Globus pallidus (tissue), 1 donor: ENCODE measurements at regions not wholly inside any gene's neighbourhood (a gene's known extent, or its start where the extent isn't known, plus 50 kb on each side); places are given as distances from the start of the nearest gene placed in this dataset.

Experiments
- DNase-seq: peaks from one replicate; pipeline ENCODE4 v3.0.0-alpha.2; 2015; ENCODE audit warnings: low spot score

DNA sequence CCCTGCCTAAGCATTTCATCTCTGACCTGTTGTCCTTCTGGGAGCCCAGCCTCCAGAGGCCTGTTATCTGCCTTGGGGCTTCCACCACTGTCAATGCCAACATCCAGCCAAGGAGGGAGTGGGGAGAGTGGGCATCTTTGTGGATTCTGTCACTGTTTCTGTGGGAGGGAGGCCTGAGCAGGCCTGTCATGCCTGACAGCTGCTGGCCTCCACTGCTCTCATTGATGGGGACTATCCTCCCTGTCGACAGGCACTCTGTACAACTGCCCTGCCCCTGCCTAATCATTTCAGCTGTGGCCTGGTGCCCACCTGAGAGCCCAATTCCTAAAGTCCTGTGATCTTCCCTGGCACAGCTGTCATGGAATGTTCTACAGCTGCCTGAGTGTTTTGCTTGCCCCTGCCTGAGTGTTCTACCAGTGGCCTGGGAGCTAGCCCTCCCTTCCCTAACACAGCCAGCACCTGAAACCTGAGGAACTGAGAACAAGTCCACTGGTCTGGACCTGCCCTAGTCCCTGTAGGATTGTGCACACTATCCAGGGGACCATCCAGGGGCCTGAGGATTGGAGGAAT, 145.3 kb downstream of the FAM83B start:
- DNase-seq, result no peak

DNA sequence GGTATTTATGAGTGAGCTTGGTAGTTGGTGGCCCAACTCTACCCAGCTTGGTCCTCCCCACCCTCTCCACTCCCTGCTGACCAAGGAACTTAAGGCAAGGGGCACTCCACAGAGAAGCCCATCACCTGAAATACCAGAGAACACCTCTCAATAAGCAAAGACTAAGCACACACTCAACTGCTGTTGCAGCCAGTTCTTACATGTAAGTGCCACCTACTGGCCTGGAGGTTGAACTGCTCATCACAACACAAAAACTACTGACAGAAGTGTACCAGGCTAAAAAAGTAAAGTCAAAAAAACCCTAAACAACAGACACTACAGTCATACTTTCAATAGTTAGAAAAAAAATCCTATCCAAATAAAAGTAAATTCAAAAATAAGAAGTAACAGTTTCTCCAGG, 146.2 kb downstream of the FAM83B start:
- no peak for DNase-seq

DNA sequence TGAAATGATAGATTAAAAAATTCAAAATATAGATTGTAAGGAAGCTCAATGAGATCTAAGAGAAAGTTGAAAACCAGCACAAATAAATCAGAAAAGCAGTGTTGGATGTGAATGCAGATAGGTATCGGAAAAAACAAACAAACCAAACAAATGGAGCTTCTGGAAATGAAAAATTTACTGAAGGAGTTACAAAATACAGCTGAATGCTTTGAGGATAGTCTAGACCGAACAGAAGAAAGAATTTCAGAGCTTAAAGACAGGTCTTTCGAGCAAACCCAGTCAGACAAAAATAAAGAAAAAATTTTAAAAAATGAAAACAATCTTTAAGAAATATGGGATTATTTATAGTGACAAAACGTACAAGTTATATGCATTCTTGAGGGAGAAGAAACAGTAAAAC, 146.7 kb downstream of the FAM83B start:
- no peak for DNase-seq

DNA sequence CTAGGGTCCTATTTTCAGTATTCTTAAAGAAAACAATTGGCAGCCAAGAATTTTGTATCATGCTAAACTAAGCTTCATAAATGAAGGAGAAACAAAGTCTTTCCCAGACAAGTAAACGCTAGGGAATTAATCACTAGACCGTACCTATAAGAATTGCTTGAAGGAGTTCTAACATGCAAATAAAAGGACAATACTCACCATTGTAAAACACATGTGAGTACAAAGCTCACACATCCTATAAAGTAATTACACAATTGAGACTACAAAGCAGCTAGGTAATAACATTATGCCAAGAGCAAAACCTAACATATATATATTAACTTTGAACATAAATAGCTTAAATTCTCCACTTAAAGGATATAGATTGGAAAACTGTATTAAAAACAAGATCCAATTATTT, 147.4 kb downstream of the FAM83B start:
- no peak for DNase-seq

DNA sequence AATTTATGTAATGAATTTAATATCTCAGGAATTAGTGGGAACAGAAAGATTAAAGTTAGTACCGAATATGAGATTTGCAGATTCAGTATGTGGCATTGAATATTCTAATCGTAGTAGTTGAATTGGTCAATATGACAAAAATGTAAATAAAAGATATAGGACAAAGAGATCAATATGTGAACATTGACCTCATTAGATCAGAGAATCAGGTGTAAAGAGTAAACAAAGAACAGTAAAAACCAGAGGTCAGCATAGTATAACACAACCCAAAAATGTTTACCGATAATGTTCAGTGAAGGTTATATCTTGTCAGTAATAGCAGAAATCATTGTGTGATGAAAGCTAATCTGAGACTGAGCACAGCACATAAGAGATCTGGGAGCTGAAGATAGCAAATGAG, 152.0 kb downstream of the FAM83B start:
- DNase-seq, result no peak

DNA sequence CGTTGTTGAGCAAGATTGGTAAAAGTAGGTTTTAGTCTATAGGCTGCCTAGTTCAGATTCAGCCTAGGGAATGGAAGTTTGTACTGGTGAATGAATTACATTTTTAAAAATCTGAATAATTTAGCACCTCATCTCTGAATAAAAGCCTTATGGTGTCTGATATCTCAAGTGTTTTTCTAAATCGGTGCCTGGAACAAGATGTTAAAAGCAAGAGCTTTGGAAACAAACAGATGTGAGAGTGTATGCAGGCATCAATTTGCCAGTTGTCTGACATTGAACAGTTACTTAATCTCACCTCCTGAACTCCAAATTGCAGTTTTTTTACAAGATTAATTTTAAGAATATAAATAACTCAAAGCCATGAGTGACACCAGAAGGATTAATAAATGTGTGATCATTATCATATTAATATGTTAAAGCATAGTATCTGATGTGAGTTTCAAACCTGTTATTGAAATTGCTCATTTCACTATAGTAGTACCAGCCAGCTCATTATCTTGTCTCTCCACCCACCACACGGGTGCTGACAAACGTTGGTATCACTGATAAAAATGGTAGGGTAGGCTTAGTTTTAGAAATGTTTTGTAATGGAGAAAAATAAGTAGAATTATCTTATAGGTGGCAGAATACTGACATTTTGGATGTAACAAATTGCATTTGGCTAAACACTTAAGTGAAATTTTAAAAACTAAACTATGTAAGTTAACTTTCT, 157.3 kb downstream of the FAM83B start:
- no peak for DNase-seq

DNA sequence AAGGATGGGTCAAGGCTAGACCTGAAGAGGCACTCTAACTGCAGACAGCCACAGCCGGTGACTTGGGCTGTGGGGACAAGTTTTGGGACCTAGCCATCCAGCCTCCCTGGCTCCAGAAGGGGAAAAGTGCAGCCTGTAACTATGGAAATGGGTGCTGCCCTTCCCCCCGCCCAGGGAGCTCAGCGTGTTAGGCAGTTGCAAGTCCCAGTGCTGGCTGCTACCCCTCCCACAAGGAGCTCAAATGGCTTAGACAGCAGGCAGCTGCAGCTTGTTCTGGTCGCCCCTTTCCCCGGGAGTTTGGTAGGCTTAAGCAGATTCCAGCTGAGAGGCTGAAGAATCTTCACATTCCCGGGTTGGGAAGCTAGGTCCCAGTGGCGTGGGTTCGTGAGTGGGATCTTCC, 162.6 kb downstream of the FAM83B start:
- DNase-seq, result no peak

DNA sequence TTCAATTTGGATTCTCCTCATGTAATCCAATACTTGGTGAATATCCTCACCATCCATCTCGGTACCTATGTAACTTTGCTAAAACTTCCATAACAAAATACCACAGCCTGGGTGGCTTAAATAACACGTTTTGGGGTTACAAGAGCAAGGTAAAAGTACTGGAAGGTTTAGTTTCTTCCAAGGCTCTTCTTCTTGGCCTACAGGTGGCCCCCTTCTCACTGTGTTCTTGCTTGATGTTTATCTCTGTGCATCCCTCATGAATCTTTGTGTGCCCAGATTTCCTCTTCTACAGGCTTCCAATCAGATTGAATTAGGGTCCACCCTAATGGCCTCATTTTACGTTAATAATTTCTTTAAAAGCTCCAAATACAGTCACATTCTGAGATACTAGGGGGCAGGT, 163.3 kb upstream of the HCRTR2 start:
- DNase-seq, result no peak

DNA sequence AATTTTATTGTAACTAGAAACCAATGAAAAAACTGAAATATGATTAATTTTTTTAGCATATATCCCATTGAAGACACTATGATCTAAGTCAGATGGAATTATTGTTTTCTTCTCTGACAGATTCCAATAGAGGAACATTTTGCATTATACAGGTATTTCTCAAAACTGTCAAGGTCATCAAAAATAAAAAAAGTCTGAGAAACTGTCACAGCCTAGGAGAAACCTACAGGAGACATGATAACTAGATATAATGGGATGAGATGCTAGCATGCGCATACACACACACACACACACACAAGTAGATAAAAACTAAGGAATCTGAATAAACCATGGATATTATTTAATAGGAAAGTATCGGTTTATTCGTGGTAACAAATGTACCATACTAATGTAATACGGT, 161.9 kb upstream of the HCRTR2 start:
- no peak for DNase-seq

DNA sequence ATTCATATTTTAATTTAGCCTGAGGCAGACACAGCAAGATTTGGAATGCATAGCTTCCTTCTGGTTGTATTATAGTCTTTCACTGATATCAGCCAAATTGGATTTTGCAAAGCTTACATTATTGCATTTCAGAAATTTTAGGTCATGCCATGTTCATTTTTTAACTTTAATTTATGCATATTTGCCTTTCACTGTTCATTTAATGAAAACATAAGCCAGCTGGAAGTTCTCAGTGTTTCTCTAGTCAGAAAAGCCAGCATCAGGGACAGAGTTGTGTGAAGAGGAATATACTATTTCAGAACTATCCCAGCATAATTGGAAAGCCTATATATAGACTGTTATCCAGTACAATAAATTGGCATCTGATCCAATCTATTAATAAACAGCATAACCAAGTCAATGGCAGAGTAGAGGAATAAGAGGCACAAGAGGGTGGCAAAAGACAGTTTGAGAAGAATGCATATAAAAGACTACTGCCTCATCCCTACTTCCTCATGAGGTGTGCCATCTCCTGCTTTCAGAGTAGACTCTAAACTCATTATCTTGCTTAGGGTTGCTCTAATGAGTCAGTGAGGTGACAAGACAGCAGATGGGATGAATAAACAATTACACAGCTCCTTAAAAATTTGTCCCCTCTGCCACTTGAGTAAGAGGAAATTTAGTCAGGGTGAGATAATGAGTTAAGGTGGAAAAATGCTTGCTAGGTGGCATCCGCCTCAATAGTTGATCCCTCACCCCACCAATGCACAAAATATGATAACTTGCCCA, 159.8 kb upstream of the HCRTR2 start:
- DNase-seq, result no peak

DNA sequence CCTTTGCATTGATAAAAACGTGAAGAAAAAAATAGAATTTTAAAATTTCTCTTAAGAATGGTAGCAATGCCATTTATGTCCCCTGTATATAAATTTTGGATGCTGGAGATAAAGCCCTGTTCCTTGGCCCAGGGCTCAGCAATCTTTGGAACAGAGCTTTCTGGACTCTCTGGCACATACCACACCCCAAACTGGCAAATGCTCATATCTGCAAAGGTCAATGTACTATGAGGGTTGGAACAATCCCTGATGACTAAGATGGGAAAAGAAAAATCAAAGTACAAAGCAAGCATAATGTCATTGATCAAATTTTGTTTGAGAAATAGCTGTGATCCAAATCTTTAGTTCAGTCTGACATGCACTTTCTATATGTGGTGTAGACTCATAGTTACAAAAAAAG, 158.1 kb upstream of the HCRTR2 start:
- DNase-seq, result no peak

DNA sequence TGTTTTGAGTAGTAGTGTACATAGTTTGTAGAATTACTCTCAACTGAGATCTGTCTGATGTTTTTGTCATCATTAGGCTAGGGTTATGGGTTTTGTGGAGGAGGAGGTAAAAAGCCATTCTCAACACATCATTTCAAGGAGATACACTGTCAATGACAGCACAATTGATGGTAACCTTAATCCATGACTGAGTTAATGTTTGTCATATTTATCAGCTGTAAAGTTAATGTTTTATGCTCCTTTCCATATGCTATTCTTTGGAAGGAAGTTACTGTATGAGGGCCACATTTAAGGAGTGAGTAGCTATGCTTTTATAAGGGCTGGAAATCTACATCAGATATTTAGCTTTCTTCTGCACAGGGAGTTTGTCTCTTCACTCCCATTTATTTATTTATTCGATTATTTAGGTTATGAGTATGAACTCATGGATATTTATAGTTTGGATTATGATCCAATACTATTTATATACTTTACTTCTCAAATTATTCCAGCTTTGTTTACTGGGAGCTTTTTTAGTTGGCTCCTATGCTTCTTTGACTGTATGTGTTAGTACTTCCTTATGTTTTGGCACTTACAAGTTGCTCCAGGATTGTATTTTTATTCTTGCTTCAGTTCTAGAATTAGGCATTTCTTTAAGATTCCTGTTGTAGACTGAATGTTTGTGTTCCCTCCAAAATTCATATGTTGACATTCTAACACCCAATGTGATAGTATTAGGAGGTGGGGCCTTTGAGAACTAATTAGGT, 156.6 kb upstream of the HCRTR2 start:
- no peak for DNase-seq

DNA sequence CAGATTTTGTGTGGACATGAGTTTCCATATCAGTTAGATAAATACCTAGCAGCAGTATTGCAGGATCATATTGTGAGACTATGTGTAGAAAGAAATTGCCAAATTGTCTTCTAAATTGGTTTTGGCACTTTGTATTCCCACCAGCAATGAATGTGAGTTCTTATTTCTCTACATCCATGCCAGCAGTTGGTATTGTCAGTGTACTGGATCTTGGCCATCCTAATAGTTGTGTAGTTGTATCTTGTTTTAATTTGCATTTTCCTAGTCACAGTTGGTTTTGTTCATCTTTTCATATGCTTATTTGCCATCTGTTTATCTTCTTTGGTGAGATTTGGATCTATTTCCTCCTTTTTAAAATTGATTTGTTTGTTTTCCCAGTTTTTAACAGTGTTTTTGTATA, 154.7 kb upstream of the HCRTR2 start:
- DNase-seq, result no peak

DNA sequence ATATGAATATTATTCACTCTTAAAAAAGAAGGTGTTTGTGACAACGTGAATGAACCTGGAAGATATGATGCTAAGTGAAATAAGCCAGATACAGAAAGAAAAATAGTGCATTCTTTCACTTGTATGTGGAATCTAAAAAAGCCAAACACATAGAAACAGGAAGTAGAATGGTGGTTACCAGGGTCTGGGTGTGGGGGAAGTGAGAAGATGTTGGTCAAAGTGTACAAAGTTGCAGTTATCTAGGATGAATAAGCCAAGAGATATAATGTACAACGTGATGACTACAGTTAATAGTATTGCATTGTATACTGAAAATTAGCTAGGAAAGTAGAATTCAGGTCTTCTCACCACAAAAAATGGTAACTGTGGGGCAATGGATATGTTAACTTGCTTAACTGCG, 151.1 kb upstream of the HCRTR2 start:
- no peak for DNase-seq

DNA sequence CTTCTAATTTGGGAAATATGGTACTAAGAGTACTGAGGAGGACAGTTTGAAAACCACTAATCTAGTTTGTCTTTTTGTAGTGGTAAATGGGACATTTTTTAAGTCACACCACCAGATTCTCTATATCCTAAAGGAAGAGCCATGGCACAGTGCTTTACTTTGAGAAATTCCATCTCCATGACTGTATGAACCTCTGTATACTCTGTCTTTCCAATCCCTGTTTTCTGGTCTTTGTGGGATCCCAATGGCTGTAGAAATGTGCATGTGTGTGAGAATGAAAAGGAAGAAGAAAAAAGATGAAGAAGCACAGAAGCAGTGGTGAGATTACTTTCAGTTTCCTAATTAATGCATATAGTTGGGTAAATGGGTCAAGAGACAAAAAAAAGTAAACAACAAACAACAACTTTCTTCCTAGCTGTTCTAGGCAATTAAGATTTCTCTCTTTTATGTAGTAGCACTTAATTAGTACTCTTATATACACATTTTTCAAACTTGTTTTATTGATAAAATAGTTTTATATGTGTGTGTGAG, 141.2 kb upstream of the HCRTR2 start:
- no peak for DNase-seq

DNA sequence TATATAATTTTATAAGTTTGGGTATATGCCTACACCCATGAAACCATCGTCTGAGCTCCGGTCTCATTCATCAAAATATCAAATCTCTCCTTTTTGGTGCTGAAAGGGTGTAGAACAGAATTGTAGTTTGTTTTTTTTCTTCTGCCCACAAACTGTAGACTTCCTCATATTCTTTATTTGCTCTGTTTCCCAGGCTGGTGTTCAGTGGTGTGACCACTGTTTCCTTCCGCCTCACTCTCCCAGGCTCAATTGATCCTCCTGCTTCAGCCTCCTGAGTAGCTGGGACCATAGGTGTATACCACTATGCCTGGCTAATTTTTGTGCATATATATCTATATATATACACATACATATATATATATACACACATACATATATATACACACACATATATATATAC, 139.6 kb upstream of the HCRTR2 start:
- peak; percentile 2 for DNase-seq

DNA sequence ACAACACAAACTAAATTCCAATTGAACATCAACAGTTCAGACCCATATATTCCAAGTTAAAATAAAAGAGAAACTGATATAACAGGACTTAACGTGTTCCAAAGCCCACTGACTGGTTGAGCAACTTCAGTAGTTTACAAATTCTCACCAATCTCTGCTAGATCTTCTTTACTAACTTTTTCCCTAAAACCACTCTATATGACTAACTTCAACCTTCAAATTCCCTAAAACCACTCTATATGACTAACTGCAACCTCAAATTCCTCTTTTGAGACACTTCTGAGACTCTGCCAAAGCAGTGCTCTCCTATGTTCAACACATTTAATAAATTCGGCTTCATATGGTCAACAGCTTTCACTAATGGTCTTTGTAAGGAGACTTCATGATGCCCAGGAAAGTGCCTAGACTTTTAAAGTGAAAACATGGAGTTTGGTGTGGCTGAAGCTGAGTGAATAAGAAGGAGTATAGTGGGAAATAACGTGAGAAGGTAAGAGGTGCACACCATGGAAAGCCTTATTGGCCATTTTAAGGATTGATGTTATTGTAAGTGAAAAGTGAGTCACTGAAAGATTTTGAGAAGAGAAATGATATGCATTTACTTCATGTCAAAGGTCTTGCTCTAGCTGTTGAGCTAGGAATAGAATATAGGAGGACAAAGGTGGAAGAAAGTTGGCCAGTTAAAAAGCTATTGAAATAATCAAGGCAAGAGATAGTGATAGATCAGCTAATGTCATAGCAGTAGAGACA, 134.0 kb upstream of the HCRTR2 start:
- DNase-seq, result no peak

DNA sequence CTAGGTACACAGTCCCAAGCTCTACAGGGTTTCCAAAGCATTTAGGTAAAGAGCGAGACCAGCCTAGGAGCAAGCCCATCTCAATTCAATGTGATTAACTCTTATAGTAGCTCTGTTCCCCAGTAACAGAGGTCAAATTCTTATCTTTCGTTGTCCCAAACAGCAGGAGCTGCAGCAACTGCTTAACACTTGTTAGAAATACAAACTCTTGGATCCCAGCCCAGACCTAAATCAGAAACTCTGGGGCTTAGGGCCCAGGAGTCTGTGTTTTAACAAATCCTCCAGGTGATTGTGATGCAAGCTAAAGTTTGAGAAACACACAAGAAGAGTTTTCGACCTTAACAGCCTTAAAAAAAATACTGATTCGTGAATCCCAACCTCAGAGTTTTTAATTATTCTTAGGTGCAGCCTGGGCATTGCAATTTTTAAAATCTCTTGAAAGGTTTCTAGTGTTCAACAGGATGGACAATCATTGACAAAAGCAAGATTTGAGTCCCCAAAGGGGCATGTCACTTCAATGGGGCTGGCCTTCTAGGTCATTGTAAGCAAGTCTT, 127.4 kb upstream of the HCRTR2 start:
- DNase-seq, result no peak

DNA sequence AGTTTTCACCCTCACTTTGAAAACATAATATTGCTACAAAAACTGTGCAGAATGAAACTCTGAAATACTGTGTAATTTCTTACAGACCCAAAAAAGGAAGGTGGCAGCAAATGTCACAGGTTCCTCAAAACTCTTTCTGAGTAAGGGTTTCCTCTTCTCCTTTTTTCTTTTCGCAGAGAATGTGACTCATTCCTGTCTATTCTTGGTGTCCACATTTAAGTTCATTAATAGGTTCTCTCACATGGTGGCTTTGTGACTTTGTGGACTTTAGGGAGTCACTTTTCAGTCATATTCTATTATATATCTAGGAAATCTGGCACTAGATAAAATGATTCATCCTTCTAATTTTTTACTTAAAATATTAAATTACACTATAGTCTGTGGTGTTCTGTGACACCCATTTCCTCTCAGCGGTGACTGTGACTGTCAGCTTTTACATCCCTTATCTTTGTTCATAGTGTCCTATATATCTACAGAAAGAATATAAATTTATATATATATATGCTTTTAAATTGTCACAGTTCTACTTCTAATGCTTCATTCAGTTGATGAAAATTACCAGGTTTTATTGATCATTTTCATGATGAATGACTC, 126.8 kb upstream of the HCRTR2 start:
- peak; percentile 52 for DNase-seq

DNA sequence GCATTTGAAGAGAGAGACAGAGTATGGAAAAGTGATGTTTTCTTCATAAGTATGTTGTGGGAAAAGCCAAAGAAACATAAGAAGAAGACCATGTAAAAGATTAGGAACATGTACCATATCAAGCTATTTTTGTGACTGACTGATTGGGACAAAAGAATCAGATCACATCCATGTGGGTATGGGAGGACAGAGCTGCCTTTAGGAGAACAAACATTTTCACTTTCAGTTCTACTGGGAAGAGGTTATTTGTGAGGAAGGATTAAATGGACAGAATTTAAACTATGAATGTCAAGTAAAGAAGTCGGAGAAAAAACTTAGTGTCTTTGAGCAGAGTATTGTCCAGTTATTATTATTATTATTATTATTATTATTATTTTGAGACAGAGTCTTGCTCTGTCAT, 124.4 kb upstream of the HCRTR2 start:
- DNase-seq, result no peak

DNA sequence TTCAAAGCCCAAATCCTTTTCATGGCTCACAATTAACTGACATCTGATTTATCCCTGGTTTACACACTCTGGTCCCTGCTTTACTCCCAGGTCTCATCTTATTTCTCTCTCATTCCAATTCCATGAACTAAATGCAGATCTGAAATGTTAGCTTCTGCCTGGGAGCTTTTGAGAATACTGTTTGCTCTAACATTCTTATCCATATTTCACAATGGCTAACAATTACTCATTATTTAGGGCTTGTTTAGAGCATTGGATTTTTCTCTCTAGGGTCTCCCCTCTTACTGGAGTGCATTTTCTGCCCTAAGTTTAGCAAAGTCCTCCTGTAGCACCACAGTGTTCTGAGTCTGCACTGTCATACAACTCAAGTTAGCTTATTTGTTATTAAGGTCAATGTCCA, 121.5 kb upstream of the HCRTR2 start:
- DNase-seq, result no peak
